ENCODE measurements at regions not wholly inside any gene's neighbourhood (a gene's known extent, or its start where the extent isn't known, plus 50 kb on each side); places are given as distances from the start of the nearest gene placed in this dataset.

DNA sequence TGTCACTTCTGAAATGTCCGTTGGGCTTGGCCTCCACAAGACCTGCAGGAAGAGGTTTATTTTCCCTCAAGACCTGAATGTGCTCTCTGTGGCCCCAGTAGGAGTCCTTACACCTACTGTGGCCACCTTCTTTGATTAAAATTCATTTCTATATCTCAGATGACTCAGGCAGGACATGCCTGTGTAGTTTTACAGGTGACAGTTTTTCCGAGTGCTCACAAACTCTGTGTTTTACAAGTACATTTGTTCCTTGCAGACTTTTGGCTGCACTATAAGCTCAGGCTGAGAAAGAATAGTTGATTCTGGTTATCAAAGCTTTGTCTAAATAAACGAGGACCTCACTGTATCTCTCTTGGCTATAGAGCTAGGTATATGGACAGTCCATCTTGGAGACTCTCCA lies 257.1 kb downstream of the MAP2K4 start:
- no peak overlapping the region for H3K4me3 ChIP-seq (ENCODE audit: low read length)
- no peak for DNase-seq (ENCODE audit: low read depth, low spot score)

DNA sequence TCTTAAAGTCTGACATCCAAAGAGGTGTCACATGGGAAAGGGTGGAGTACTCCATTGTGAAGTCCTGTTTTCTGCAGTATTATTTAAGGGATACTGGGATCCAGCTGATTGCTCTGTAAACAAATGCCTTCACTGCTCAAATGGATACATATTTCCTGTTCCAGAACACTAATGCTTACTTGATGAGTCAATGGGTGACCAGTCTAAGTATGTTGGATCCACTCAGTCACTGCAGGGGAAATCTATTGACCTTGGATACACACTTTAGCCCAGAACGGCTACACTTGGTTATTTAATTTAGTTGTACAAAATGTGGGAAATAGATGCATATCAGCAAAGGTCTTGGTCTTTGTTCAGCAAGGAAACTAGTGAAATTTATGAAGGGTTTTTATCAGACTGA lies 261.4 kb downstream of the MAP2K4 start:
- no peak for DNase-seq (ENCODE audit: low read depth, low spot score)
- no peak overlapping the region for H3K4me3 ChIP-seq (ENCODE audit: low read length)

DNA sequence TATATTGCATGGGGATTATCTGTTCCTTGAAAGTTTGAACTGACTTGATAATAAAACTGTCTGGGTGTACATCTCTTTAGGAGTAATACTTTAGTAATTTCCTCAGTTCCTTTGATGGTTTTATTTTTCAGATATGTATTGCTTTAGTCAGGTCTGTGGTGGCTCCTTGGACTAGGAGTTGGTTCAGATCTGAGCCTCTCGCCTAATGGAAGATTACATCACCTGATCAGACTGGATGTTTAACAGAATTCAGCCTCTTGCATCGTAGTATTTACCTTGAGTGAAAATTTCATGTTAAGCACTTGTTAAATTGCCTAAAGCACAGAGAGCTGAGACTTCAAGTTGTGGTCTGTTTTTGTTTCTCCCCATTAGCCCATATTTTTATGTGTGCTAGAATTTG lies 267.3 kb downstream of the MAP2K4 start:
- no peak for DNase-seq (ENCODE audit: low read depth, low spot score)
- no peak overlapping the region for H3K4me3 ChIP-seq (ENCODE audit: low read length)

DNA sequence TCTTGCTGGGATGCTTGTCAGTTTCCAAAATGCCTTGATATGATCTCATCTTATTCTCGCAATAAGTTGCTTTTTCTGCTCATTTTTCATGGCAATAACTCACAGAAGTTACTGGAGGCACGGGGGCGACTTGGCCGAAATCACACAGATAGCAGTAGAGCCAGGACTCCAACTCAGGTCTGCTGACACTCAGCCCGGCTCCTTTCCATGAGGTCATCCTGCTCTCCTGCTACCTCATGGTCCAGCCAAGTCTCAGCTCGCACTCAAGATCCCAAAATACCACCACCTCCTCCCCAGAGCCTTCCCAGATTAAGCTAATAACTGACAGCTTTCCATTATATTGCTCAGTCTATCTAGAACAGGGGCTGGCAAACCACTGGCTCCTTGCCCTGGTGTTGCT lies 269.5 kb downstream of the MAP2K4 start:
- H3K4me3 ChIP-seq (ENCODE audit: low read length) = no peak overlapping the region
- DNase-seq (ENCODE audit: low read depth, low spot score) = no peak

DNA sequence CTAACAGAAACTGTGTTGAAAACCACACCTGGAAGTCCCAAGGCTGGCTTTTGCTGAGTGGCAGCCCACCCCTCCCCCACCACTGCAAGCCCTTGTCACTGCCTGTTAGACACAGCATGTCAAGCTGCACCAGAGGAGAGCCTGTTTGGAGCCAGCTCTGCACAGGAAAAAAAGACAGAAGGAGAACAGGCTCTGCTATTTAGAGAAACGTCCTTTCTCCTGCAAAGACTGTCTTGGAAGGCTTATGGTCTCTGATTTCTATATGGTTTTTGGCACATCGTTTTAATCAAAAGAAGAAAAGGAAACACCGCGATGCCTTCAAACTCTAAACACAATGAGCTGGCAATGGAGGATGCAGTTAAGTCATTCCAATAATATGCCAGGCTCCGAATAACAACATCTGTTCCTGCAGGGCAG lies 275.5 kb downstream of the MAP2K4 start:
- no peak for DNase-seq (ENCODE audit: low read depth, low spot score)
- H3K4me3 ChIP-seq (ENCODE audit: low read length) = no peak overlapping the region

DNA sequence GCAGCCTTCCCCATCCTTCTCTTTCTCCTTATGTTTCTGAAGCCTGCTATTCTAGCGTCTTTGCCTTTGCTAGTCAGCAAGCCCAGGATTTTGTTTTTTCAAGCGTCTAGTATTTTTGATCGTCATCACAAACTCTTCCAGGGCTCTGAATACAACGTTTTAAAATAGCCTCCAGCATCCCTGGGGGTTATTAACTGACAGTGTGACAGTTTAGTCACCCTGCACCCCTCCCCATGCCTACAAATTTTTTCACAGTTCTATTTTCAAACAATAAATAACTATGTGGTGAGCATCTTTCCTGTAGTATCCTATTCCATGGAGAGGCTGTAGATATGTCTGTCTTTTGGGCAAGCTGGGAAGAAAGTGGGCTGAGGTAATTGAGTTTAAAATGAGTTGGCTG lies 280.9 kb downstream of the MAP2K4 start:
- DNase-seq (ENCODE audit: low read depth, low spot score) = no peak
- no peak overlapping the region for H3K4me3 ChIP-seq (ENCODE audit: low read length)

DNA sequence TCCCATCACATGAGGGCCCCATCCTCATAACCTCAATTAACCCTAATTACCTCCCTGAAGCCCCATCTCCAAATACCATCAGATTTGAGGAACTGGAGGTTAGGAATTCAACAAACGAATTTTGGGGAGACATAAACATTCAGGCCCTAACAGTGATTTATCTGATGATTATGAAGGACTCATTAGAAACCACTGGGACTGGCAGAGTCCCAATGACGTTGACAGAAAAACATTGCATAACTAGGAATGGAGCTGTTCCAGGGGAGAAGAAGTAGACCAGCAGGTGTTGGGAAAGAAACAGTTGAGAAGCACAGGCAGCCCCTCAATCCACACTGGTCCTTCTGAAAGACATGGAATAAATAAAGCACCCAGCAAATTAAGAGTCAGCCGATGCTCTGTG lies 282.0 kb downstream of the MAP2K4 start:
- no peak for DNase-seq (ENCODE audit: low read depth, low spot score)
- no peak overlapping the region for H3K4me3 ChIP-seq (ENCODE audit: low read length)

DNA sequence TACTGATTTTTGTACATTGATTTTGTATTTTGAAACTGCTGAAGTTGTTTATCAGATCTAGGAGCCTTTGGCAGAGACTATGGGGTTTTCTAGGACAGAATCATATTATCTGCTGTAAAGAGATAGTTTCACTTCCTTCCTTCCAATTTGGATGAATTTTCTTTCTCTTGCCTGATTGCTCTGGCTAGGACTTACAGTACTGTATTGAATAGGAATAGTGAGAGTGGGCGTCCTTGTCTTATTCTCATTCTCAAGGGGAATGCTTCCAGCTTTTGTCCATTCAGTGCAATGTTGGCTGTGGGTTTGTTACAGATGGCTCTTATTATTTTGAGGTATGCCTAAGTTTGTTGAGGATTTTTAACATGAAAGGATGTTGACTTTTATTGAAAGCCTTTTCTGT lies 290.1 kb downstream of the MAP2K4 start:
- no peak for DNase-seq (ENCODE audit: low read depth, low spot score)
- no peak overlapping the region for H3K4me3 ChIP-seq (ENCODE audit: low read length)

DNA sequence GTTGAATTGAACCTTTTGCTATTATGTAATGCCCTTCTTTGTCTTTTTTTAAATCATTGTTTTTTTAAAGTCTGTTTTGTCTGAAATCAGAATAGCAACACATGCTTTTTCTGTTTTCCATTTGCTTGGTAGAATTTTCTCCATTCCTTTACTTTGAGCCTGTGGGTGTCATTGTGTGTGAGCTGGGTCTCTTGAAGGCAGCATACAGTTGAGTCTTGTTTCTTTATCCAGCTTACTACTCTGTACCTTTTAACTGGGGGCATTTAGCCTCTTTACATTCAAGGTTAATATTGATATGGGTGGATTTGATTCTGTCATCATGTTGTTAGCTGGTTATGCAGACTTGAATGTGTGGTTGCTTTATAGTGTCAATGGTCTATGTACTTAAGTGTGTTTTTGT lies 292.0 kb downstream of the MAP2K4 start:
- no peak overlapping the region for H3K4me3 ChIP-seq (ENCODE audit: low read length)
- DNase-seq (ENCODE audit: low read depth, low spot score) = no peak

DNA sequence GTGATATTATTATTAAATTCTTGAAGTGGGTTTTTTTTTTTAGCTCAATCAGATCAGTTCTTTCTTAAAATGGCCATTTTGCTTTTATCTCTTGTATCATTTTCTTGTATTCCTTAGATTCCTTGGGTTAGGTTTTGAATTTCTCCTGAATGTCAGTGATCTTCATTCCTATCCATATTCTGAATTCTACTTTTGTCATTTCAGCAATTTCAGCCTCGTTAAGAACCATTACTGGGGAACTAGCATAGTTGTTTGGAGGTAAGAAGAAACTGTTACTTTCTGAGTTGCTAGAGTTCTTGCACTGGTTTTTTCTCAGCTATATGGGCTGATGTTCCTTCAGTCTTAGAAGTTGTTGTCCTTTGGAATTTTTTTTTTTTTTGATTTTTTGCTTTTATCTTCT lies 293.1 kb downstream of the MAP2K4 start:
- H3K4me3 ChIP-seq (ENCODE audit: low read length) = no peak overlapping the region
- DNase-seq (ENCODE audit: low read depth, low spot score) = no peak

DNA sequence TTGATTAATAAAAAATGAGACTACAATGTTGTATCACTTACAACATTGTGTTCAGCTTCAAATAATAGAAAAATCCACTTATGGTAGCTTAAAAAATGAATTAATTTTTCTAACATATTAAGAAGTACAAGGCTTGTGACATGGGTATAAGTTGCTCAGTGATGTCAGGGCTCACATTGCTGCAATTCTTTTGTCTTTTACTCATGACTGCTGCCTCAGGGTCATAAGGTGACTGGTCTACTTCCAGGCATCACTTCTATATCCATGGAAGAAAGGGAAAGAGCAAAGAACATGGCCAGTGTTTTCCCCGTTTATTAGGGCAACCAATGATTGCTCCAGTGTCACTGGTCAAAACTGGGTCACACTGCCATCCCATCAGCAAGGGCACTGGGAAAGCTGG lies 295.3 kb downstream of the MAP2K4 start:
- no peak overlapping the region for H3K4me3 ChIP-seq (ENCODE audit: low read length)
- DNase-seq (ENCODE audit: low read depth, low spot score) = no peak

DNA sequence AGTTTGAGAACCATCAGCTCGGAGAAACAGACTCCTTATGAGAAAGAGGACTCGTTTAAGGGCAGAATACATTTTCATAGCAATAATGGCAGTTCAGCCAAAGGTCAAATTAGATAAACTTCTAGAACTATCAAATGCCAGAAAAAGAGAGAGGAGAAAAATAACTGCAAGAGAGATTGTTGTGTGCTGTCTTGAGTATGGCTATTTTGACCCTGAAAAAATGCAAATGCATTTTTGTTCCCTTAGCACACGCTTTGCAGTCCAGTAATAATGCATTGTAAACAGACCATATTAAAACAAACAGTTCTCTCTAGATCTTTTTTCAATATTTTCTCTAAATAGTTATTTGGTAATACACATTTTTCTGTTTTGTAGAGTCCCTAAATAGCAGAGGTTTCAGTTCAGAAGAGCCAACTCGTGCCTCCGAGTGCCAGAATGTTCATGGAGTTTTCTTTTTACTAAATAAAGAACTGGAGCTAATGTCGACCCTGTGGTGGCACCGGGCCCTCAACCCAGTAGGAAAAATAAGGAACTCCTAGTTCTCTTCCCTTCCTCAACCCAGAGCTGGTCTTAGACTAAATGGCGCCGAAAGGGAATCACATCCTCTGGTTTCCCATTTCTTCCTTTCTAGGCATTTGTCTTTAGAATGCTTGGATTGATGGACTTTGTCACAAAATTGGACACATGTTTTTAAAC lies 298.0 kb downstream of the MAP2K4 start:
- no peak for DNase-seq (ENCODE audit: low read depth, low spot score)
- H3K4me3 ChIP-seq (ENCODE audit: low read length) = no peak overlapping the region

DNA sequence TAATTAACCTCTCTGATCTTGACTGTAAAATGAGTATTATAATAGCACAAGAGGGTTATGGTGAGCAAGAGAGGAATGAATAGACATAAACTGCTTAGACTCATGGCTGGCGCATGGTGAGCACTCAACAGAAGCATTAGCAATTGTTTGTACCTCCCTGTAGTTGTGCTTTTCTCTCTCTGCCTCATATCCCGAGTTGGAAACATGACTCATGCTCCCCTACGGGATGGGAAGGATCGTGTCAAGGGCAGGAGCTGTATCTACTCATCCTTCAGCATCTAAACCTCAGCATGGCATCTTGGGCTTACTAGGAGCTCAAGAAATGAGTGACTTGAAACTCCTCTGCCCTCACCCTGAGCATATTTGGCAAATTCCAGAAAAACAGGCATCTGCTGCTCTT lies 299.6 kb downstream of the MAP2K4 start:
- H3K4me3 ChIP-seq (ENCODE audit: low read length) = no peak overlapping the region
- no peak for DNase-seq (ENCODE audit: low read depth, low spot score)

DNA sequence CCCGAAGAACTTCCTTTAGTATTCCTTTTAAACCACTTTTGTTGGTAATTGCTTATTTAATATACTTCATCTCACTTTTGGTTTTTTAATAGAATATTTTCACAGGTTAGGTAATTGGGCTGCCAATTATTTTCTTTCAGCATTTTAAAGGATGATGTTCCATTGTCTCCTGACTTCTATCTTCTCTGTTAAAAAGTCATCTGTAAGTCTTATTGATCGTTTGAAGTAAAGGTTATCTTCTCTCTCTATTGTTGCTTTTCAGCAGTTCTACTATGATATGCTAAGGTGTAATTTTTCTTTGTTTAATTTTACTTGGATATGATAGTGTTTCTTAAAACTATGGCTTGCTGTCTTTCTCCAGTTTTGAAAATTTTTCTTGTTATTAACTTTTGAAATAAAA lies 307.5 kb downstream of the MAP2K4 start:
- no peak overlapping the region for H3K4me3 ChIP-seq (ENCODE audit: low read length)
- DNase-seq (ENCODE audit: low read depth, low spot score) = no peak

DNA sequence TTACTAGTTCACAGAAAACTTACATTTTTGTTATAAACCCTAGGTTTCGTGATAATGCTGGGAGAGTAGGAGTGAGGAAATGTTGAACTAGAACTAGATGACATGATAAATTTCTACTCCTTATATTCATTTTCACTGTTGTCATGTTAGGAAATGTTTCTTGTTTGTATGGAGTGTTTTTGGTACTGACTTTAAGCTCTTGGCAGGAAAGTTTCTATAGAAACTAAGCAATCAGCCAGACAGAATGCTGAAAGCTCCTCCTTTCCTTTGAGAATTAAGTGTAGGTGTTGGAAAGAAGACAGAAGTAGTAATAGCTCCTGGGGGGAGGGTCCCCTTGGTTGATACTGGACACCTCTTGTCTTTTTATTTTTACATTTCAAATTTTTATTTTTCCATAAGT lies 309.8 kb downstream of the MAP2K4 start:
- no peak for DNase-seq (ENCODE audit: low read depth, low spot score)
- H3K4me3 ChIP-seq (ENCODE audit: low read length) = no peak overlapping the region

DNA sequence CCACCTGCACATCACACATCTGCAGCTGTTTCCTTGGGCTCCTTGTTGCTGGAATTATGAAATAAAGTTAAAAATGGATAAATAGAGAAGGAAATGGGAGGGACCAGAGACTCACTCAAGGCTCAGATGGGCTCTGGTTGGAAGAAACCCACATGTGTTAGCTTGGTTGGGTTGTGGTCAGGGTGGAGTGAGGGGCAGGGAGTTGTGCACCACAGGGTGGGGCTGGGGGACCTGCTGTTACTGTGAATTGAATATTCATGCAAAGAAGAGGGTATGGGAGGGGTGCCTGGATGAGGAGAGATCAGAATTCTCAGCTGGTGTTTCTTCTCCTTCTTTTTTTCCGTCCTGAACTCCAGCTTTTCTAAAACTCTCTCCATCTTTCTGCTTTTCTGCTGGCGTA lies 320.7 kb downstream of the MAP2K4 start:
- H3K4me3 ChIP-seq (ENCODE audit: low read length) = no peak overlapping the region
- DNase-seq (ENCODE audit: low read depth, low spot score) = peak; percentile 16

DNA sequence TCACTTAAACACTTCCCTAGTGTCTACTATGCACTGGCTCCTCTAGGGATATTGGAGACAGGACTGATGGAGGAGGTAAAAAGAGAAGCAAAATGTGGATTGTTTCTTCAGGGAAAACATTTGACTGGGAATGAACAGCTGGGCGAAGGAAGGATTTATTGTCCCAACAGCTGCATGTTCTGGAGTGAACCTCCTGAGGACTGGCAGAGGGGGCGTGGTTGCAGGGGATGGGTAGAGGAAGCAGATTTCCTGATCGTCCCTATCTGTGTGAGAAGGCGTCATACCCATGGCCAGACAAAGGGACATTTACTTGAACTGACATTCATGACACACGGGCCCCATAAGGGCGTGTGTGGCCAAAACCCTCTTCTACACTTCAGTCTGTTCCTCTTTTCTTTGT lies 321.5 kb downstream of the MAP2K4 start:
- H3K4me3 ChIP-seq (ENCODE audit: low read length) = no peak overlapping the region
- no peak for DNase-seq (ENCODE audit: low read depth, low spot score)

DNA sequence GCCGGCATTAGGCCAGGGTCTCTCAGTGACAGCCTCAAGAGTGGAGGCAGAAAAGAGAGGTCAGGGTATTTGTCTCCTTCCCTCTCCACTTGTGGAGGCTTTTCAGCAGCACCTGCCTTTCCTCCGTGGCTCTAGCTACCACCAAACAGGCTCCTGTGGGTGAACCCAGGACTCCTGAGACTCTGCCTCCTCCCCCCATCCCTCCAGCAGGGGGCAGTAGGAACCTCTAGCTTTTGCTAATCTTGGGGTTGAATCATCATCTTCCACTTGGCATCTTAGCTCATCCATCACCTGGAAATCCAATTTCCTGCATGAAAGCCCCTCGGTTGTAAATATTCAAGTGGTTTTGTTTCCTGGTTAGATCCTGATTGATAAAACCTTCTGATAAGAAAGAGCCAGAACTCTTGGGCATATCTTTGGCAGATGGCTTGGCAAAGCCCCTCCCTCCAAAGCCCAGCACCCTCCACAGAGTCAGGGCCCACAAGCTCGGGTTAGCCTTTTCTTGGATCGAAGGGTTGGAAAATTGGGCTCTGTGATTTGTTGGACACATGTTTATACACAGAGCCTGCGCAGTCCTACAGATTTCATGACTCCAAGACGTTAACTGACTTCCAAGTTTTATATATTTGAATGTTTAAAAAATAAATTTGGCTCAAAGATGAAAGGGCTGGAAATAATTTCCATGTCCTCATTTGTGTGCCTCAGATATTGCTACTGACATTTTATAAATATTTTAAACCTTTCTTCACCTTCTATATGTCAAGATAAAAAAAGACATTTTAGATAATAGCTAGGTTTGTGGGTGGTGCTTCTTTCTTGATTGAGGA lies 322.1 kb downstream of the MAP2K4 start:
- DNase-seq (ENCODE audit: low read depth, low spot score) = peak; percentile 24
- no peak overlapping the region for H3K4me3 ChIP-seq (ENCODE audit: low read length)

DNA sequence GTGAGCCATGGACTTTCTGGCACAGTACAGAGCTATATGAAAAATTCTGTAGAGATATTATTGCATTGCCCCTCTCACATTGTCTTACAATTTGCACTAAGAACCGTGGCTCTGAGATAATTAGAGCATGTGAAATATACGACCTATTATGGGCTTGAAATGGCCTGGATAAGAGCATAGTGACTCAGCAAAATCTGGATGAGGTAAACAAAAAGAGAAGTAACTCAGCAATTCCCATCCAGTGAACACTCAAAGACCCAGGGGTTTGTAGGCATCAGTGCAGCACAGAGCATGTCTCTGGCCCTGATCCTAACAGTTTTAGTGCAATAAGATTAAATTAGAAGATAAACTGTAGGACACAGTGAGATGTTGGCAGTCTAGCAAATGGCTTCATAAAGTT lies 317.2 kb upstream of the MYOCD start:
- H3K4me3 ChIP-seq (ENCODE audit: low read length) = no peak overlapping the region
- no peak for DNase-seq (ENCODE audit: low read depth, low spot score)

DNA sequence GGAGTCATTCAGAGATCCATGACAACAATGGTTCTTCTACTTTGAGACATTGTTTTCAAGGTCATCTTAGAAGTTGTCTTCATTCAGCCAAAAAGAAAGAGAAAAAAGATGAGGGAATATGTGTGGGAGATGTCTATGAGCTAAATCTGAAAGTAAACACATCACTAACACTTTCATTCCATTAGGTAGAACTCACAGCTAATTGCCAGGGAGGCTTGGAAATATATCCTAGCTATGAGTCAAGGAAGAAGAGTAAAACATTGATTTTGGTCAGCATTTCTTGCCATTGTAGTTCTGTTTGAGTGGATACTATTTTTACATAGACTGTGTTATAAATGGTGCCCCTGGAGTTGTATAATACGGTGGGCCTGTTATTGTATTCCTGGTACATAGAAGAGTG lies 316.4 kb upstream of the MYOCD start:
- H3K4me3 ChIP-seq (ENCODE audit: low read length) = no peak overlapping the region
- no peak for DNase-seq (ENCODE audit: low read depth, low spot score)

DNA sequence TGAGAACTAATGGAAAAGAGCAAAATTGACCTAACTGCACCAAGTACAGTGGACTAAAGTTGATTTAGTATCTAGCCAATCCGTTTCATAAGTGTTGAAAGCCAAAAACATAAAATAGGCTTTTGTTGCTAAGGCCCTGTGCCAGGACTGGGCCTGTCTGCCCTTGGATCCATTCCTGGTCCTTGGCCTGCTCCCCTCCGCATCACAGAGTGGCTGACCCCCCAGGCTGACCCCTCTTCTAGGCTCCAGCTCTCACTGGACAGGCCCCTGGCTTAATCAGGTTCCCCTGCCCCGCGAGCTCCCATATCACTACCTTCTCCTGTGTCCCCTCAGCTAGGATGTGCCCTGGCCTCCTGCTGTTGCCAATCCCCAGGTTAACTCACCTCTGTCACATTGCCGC lies 313.6 kb upstream of the MYOCD start:
- DNase-seq (ENCODE audit: low read depth, low spot score) = no peak
- H3K4me3 ChIP-seq (ENCODE audit: low read length) = no peak overlapping the region

Measured in Jurkat, Clone E6-1 (cell line).